K562 (cell line): ENCODE measurements at regions not wholly inside any gene's neighbourhood (a gene's known extent, or its start where the extent isn't known, plus 50 kb on each side); places are given as distances from the start of the nearest gene placed in this dataset.

Experiments used
- ATAC-seq: fragments of 200-7000 bp; cut with Tn5 transposase; 3 replicates; pipeline ENCODE4 v1.9.1; 2020; ENCODE audit warnings: moderate library complexity
- BruUV-seq: library from RNA; stranded (reverse); fragments of 400-500 nt; replicated peaks from 2 replicates; lab custom pipeline; 2021; lab: Mats Ljungman, UMichigan
- CTCF ChIA-PET: fragments of 300-600 bp; formaldehyde crosslinking; extraction: SDS; loops from one replicate; lab custom pipeline; 2021; ENCODE audit warnings: low intra/inter-chr PET ratio; lab: Yijun Ruan, JAX
- POLR2A ChIA-PET: fragments of 300-600, 350-650 bp; sonication (Branson Sonifier 250); formaldehyde crosslinking; extraction: SDS; loops from one replicate; lab custom pipeline; 2021; ENCODE audit warnings: antibody characterized with exemption, inconsistent platforms; lab: Yijun Ruan, JAX
- DNase-seq, 4 experiments: peaks; one replicate each; pipeline versions ENCODE4 v3.0.0 to v3.0.0-alpha.2; 2011 to 2018; ENCODE audit warnings: low spot score in 3 of 4, mixed read lengths in 3 of 4; ENCODE audit errors: extremely low read depth in 1 of 4
- FAIRE-seq: peaks from 2 replicates; lab custom pipeline; 2011; peaks lifted over from hg19 to GRCh38; lab: Jason Lieb, UNC
- H2AFZ ChIP-seq: 2 replicates; pipeline ENCODE4 v1.6.0; 2011; ENCODE audit warnings: low read depth, low read length, control low read depth, inconsistent platforms
- H3K27ac ChIP-seq: fragments of 200-600 bp; 3 replicates; pipeline ENCODE4 v1.8.0; 2011; ENCODE audit warnings: low read depth, mild to moderate bottlenecking, control low read depth, inconsistent platforms, low read length, moderate library complexity, mixed read lengths; ENCODE audit errors: extremely low read depth
- H3K27me3 ChIP-seq, 2 experiments: fragments of 300-600 bp in 1 of 2; 2 replicates in 1 of 2; 3 replicates in 1 of 2; pipeline versions ENCODE4 v1.6.0 to v1.8.0; 2011; ENCODE audit warnings: inconsistent platforms in 2 of 2, low read length in 2 of 2, mild to moderate bottlenecking in 1 of 2, mixed read lengths in 1 of 2, moderate library complexity in 1 of 2; ENCODE audit not compliant: control insufficient read depth in 2 of 2, insufficient read depth in 2 of 2
- H3K36me3 ChIP-seq: fragments of 300-600 bp; 3 replicates; pipeline ENCODE4 v1.8.0; 2011; ENCODE audit warnings: mild to moderate bottlenecking, low read length, inconsistent platforms; ENCODE audit not compliant: control insufficient read depth, insufficient read depth
- H3K4me1 ChIP-seq, 2 experiments: fragments of 200-600 bp in 1 of 2; replicated peaks in 1 of 2; 2 replicates in 1 of 2; 3 replicates in 1 of 2; pipeline versions ENCODE4 v1.5.1 to v1.8.0; 2011; ENCODE audit warnings: inconsistent platforms in 2 of 2, low read length in 2 of 2, mild to moderate bottlenecking in 1 of 2, mixed read lengths in 1 of 2, moderate library complexity in 1 of 2; ENCODE audit not compliant: control insufficient read depth in 2 of 2, insufficient read depth in 2 of 2
- H3K4me2 ChIP-seq: 2 replicates; pipeline ENCODE4 v1.6.1; 2011; ENCODE audit warnings: low read length, control low read depth, inconsistent platforms, mixed read lengths; ENCODE audit not compliant: insufficient read depth
- H3K4me3 ChIP-seq: fragments of 200-600 bp; sonication (generic), shearing (Covaris generic); 2 replicates; pipeline ENCODE4 v1.5.1; 2016; ENCODE audit warnings: control low read depth, inconsistent platforms
- H3K79me2 ChIP-seq: fragments of 200-600 bp; 3 replicates; pipeline ENCODE4 v1.8.0; 2011; ENCODE audit warnings: low read length, inconsistent platforms; ENCODE audit not compliant: control insufficient read depth, insufficient read depth
- H3K9ac ChIP-seq, 2 experiments: 2 replicates each; pipeline versions ENCODE4 v1.6.0 to v1.6.1; 2011; ENCODE audit warnings: low read depth in 2 of 2, low read length in 2 of 2, control low read depth in 1 of 2, inconsistent platforms in 1 of 2, mild to moderate bottlenecking in 1 of 2, mixed read lengths in 1 of 2; ENCODE audit not compliant: insufficient read depth in 1 of 2
- H3K9me1 ChIP-seq: one replicate; pipeline ENCODE4 v1.6.0; 2011; ENCODE audit warnings: inconsistent platforms, mild to moderate bottlenecking, low read length, moderate library complexity; ENCODE audit not compliant: control insufficient read depth, insufficient read depth
- H3K9me3 ChIP-seq: replicated peaks from 2 replicates; pipeline ENCODE4 v1.5.1; 2011; ENCODE audit warnings: low read depth, low read length, inconsistent platforms; ENCODE audit not compliant: control insufficient read depth, insufficient read depth
- H4K20me1 ChIP-seq: replicated peaks from 2 replicates; pipeline ENCODE4 v1.6.1; 2011; ENCODE audit warnings: low read length, inconsistent platforms, mixed read lengths; ENCODE audit not compliant: control insufficient read depth, insufficient read depth
- BDP1 ChIP-seq: IDR thresholded peaks from 3 replicates; pipeline ENCODE4 v1.6.1; 2011; ENCODE audit not compliant: insufficient read length, insufficient read depth
- C11orf30 ChIP-seq: fragments of 450-650 bp; IDR thresholded peaks from 2 replicates; pipeline ENCODE4 v1.6.1; 2016; ENCODE audit warnings: low read depth, mild to moderate bottlenecking
- CREB1 ChIP-seq, 2 experiments: sonication (generic) in 1 of 2; formaldehyde crosslinking in 1 of 2; IDR thresholded peaks; 2 replicates each; pipeline versions ENCODE4 v1.6.1 to v1.8.0; 2012 to 2022; ENCODE audit warnings: inconsistent platforms in 1 of 2, mild to moderate bottlenecking in 1 of 2, missing genetic modification reagents in 1 of 2, moderate library complexity in 1 of 2
- MAFF ChIP-seq: IDR thresholded peaks from 2 replicates; pipeline ENCODE4 v1.6.1; 2012; ENCODE audit warnings: low read length, improper control_type of control experiment
- PHTF2 ChIP-seq: fragments of 250-450 bp; sonication (Bioruptor Pico); IDR thresholded peaks from 2 replicates; pipeline ENCODE4 v1.5.0; 2021; ENCODE audit warnings: mild to moderate bottlenecking
- RFX7 ChIP-seq: fragments of 250-450 bp; sonication (Bioruptor Pico); IDR thresholded peaks from 2 replicates; pipeline ENCODE4 v1.5.1; 2021; ENCODE audit warnings: mild to moderate bottlenecking
- ZNF316 ChIP-seq: fragments of 450-650 bp; IDR thresholded peaks from 2 replicates; pipeline ENCODE4 v1.6.1; 2016
- ZNF707 ChIP-seq: fragments of 250-450 bp; sonication (Bioruptor Pico); conservative IDR thresholded peaks from 2 replicates; pipeline ENCODE4 v1.8.0; 2022; ENCODE audit warnings: inconsistent platforms, mild to moderate bottlenecking, moderate library complexity
- WGBS: fragments of 100-300 bp; shearing (Covaris generic); methylation state at CpG from one replicate; pipeline ENCODE4 v1.1.6; 2016; ENCODE audit warnings: low coverage, mixed read lengths; ENCODE audit not compliant: insufficient coverage; ENCODE audit errors: missing lambda C conversion rate; 5-methylcytosine and 5-hydroxymethylcytosine counted together
- in situ Hi-C: fragments of 300-500 bp; cut with MboI; formaldehyde crosslinking; loops from 4 replicates; pipeline ENCODE4 v1.15.0; 2018; ENCODE audit warnings: inconsistent platforms, mixed read lengths
- intact Hi-C: fragments of 100-400 bp; cut with micrococcal nuclease; formaldehyde crosslinking; loops from 2 replicates; pipeline ENCODE4 v1.14.2; 2022
- TF ChIP-seq, protein P1 (sequence below): fragments of 250-450 bp; sonication (Bioruptor Pico); IDR thresholded peaks from 2 replicates; pipeline ENCODE4 v1.4.0; 2020
- TF ChIP-seq, protein P2 (sequence below): fragments of 250-450 bp; sonication (Bioruptor Pico); IDR thresholded peaks from 2 replicates; pipeline ENCODE4 v1.5.0; 2021

DNA sequence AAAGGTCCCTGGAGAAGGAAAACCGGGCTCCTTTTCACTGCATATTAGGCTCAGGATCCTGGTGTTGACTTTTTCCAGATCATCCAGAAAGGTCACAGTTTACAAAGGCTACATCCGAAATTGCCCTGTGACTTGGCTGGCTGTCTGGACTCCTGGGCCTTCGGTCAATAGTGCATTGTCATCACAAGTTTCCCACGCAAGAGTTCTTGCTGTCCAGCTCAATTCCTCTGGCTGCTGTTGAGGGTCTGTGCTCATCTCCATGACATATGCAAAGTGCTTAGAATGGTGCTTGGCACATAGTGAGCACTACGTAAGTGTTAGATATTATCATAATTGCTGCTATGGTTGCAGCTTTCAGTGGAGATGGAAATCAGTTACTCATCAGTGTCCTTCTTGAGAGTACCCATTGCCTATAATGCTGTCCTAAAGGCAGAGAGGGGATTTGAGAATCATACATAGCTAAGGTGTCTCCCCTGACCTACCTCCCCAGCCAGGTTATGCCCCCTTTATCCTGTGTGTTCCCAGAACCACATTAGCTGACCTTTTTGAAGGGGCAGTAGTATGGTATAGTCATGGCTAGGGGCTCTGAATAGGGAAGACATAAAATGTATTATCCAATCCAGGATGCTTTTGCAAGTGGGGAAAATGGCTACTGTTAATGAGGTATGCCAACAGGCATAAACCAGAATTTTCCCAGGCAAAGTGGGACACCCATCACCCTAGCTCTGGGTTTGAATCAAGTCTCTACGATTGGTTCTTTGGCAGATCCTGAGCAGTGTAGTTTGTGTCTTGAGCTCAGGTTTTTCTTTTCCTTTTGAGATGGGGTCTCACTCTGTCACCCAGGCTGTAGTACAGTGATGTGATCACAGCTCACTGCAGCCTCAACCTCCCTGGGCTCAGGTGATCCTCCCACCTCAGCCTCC is 132.0 kb upstream of the CCND2 start (continued):
- TF ChIP-seq PHTF2, result no peak
- TF ChIP-seq ZNF316, result peak; percentile 88
- TF ChIP-seq CREB1 (IDR thresholded peaks at IDR 0.05), result no peak
- no peak for TF ChIP-seq CREB1 (CRISPR knock-in tag; IDR thresholded peaks at IDR 0.05)
- TF ChIP-seq MAFF, result peak; percentile 27; the same call in 1 of the 2 replicates

DNA sequence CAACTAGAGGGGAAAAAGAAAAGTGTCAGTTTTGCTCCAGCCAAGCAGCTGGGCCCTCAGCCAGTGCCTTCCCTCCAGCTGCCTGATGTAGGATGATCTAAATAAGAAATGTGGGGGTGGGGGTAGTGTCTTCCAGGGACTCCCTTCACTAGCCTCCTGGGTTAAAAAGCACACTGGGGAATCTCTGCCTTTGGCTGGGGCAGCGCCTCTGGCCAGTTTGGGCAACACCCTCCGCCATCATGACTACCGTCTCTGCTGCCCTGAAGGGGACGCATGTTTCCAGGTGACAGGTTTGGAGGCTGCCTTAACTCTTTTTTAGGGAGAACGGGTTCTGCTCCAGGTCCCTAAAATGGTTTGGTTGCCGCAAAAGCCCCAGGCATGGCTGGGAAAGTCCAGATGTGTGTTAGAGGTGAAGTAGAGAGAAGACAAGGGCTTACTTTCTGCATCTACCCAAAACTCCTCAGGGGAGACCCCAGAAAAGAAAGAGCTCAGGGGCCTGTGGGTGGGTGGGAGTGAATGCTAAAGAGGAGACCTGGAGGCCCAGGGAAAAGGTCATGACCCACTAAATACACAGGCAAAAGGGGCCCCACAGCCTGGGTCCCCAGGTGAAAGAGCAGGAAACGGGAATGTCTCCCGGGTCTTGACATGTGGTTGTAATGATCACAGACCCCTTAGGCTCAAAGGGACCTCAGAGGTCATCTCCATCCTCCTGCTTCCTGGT is 132.8 kb upstream of the CCND2 start:
- Histone ChIP-seq H3K4me3 (no peak overlapping the region), H3K4me2 (no peak overlapping the region), H3K36me3 (no peaks in the 10 kb centered on the region), H3K9ac (no peak overlapping the region), H3K27ac (no peak overlapping the region), H3K4me1 (peaks cover 0 to 3% of the 10 kb centered on the region in 2 experiments; a peak in 4 of 5 replicates), H3K9me1 (no peaks in the 10 kb centered on the region), H3K79me2 (no peaks in the 10 kb centered on the region), H3K9me3 (no peaks in the 10 kb centered on the region), H3K27me3 (no peaks in the 10 kb centered on the region), H2AFZ (no peak overlapping the region), H4K20me1 (no peaks in the 10 kb centered on the region)
- no peak for DNase-seq
- intact Hi-C loops (no loop called here), in situ Hi-C loops (no loop called here)
- FAIRE-seq, result no peak
- 65% methylated on average over 8 of the region's 8 CpGs for WGBS
- CTCF ChIA-PET, result no interaction called here
- ATAC-seq, result no peak
- POLR2A ChIA-PET, result interaction anchor here (1.1 kb wide), 1 partner anchor 137 kb away, joined by 3 read pairs; no protein-coding TSS in a partner anchor
- TF ChIP-seq RFX7 (CRISPR knock-in tag), result no peak
- no peak for TF ChIP-seq ZNF707 (CRISPR knock-in tag)
- no peak for TF ChIP-seq C11orf30
- TF ChIP-seq, protein P1, sequence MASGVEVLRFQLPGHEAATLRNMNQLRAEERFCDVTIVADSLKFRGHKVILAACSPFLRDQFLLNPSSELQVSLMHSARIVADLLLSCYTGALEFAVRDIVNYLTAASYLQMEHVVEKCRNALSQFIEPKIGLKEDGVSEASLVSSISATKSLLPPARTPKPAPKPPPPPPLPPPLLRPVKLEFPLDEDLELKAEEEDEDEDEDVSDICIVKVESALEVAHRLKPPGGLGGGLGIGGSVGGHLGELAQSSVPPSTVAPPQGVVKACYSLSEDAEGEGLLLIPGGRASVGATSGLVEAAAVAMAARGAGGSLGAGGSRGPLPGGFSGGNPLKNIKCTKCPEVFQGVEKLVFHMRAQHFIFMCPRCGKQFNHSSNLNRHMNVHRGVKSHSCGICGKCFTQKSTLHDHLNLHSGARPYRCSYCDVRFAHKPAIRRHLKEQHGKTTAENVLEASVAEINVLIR (CRISPR knock-in tag), result no peak
- TF ChIP-seq, protein P2, sequence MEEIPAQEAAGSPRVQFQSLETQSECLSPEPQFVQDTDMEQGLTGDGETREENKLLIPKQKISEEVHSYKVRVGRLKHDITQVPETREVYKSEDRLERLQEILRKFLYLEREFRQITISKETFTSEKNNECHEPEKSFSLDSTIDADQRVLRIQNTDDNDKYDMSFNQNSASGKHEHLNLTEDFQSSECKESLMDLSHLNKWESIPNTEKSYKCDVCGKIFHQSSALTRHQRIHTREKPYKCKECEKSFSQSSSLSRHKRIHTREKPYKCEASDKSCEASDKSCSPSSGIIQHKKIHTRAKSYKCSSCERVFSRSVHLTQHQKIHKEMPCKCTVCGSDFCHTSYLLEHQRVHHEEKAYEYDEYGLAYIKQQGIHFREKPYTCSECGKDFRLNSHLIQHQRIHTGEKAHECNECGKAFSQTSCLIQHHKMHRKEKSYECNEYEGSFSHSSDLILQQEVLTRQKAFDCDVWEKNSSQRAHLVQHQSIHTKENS (CRISPR knock-in tag), result no peak
- no peak for TF ChIP-seq BDP1
- BruUV-seq, result no TSS peak
